GM20000 (cell line): ENCODE measurements at regions not wholly inside any gene's neighbourhood (a gene's known extent, or its start where the extent isn't known, plus 50 kb on each side); places are given as distances from the start of the nearest gene placed in this dataset.
"Not testable (repeated sequence)": the region's sequence is repeated elsewhere in the genome, so short reads cannot be mapped to it uniquely, and the experiment has no call there.

ENCODE experiments used
- DNase-seq: peaks from one replicate; pipeline ENCODE4 v3.0.0; 2012; ENCODE audit warnings: low spot score
- TF ChIP-seq, protein P1 (sequence below): IDR thresholded peaks from 2 replicates; pipeline ENCODE4 v1.5.1; 2012; ENCODE audit warnings: mild to moderate bottlenecking, control low read depth; ENCODE audit errors: extremely low read depth, missing control alignments

DNA sequence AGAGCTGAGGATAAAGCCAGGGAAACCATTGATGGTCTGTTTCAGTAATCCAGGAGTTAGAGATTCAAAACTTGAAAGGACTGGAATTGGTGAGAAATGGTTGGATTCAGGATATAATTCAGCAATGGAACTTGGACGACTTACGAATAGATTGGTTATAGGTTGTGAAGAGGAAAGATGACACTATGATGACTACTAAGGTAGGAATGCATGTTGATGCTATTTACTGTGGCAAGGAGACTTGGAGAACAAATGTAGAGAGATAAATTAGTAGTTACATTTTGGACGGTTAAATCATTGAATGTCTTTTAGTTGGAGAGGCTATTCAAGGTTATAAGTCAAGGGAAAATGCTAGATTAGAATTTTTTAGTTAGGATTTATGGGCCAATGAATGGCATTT, 365.4 kb upstream of the TECRL start:
- TF ChIP-seq, protein P1, sequence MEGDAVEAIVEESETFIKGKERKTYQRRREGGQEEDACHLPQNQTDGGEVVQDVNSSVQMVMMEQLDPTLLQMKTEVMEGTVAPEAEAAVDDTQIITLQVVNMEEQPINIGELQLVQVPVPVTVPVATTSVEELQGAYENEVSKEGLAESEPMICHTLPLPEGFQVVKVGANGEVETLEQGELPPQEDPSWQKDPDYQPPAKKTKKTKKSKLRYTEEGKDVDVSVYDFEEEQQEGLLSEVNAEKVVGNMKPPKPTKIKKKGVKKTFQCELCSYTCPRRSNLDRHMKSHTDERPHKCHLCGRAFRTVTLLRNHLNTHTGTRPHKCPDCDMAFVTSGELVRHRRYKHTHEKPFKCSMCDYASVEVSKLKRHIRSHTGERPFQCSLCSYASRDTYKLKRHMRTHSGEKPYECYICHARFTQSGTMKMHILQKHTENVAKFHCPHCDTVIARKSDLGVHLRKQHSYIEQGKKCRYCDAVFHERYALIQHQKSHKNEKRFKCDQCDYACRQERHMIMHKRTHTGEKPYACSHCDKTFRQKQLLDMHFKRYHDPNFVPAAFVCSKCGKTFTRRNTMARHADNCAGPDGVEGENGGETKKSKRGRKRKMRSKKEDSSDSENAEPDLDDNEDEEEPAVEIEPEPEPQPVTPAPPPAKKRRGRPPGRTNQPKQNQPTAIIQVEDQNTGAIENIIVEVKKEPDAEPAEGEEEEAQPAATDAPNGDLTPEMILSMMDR = no peak

DNA sequence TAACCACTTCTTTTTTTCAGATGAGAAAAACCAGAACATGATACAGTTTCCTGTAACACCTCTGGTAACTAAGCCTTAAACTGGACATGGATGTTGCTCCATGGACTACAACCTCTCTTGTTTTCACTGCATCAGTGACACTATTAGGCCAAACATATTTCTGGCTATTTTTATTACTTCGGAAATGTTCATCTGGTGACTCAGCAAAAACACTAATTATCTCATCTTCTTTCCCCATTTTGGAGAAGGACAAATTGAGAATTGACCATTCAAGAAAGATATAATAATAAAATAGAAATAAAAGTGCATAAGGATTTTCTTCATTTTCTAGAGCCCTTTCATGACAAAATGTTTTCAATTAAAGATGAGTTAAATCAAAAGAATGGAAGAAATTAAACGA, 361.9 kb upstream of the TECRL start:
- TF ChIP-seq, protein P1 = no peak
- no peak for DNase-seq

More for the DNA sequence above, 365.4 kb upstream of the TECRL start:
- no peak for DNase-seq

DNA sequence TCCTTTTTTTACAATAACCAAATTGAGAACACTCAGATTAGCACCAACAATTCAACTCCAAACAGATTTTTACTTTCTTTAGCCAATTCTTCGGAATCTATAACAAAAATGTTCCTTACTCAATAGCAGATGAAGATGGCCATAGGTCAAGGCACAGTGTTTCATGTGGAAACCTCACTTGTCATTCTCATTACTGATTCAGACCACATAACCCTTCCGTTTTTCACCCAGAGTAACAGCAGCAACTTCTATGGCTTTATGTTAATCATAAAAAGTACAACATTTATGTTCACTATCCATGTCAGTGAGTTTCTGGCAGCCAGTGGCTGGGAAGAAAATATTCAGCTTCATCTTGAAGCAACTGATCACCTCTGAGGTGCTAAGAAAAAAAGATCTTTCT, 358.3 kb upstream of the TECRL start:
- TF ChIP-seq, protein P1 = no peak
- DNase-seq = no peak

DNA sequence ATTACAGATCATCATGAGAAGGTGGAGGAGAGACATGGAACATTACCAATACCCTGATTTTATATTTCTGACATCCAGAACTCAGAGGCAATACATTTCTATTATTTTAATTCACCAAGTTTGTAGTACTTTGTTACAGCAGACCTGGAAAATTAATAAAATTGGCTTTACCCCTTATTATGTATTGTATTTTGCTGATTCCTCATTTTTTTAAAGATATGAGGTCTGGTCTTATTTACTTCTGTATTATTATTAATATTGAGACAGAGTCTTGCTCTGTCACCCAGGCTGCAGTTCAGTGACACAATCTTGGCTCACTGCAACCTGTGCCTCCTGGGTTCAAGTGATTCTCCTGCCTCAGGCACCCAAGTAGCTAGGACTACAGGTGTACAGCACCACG, 357.3 kb upstream of the TECRL start:
- DNase-seq = no peak
- TF ChIP-seq, protein P1 = no peak

DNA sequence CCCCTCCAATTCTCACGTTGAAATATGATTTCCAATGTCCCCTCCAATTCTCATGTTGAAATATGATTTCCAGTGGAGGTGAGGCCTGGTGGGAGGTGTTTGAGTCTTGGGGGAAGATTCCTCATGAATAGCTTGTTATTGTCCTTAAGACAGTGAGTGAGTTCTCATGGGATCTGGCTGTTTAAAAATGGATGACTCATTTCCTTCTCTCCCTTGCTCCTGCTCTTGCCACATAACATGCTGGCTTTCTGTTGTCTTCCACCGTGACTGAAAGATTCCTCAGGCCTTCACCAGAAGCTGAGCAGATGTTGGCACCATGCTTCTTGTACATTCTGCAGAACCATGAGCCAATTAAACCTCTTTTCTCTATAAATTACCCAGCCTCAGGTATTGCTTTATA, 346.8 kb upstream of the TECRL start:
- TF ChIP-seq, protein P1 = no peak
- DNase-seq = no peak

DNA sequence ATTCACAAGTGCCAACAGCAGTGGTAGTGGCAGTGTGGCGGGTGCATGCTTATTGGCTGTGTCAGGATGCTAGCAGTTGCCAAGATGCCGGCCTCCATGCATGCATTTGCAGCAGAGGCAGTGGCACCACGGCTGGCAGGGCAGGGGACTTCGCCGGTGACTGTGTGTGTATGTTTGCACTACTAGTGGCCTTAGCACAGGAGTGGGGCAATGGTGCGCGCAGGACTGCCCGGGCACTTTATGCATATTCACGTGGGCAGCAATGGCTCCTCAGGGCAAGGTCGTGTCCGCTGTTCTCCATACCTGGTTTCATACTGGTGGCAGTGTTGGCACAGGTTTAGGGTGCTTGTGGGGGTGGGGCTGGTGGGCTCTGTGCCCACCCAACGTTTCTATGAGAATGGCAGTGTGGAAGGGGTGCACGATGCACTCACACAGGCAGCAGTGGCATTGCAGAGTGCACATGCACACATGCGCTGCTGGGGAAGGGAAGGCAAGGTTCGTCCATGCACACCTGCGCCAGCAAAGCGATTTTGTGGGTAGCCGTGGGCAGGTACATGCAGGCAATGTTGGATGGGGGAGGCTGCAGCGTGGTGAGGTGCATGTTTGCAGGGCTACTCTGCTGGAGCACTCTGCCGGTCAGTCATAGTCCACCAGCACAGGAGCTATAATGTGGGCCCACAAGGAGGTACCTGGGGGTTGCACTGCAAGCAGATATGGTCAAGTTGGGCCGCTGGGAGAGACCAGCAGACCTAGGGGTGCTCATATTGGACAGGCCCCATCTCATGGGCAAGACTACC, 338.9 kb upstream of the TECRL start:
- no peak for DNase-seq
- TF ChIP-seq, protein P1 = no peak

DNA sequence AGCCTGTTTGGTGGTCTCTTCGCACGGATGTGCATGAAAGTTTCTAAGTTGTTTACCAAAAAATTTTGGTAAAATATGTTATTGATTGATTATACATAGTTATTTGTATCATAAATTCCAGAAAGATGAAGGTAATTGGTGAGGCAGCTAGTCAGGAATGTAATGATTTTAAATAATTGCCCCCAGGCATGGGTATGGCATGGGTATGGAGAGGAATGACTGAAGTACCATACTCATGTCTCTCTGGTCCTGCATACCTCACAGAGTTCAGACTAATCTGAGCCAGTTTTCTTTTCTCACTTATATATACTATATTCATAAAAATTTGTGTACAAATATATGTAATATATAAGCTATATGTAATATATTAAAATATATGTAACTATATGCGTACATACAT, 329.0 kb upstream of the TECRL start:
- DNase-seq = no peak
- TF ChIP-seq, protein P1 = no peak

DNA sequence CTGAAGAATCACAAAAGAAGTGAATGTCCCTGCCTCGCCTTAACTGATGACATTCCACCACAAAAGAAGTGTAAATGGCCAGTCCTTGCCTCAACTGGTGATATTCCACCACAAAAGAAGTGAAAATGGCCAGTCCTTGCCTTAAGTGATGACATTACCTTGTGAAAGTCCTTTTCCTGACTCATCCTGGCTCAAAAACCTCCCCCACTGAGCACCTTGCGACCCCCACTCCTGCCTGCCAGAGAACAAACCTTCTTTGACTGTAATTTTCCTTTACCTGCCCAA, 328.5 kb upstream of the TECRL start:
- DNase-seq = not testable (repeated sequence)
